Epithelial cell of proximal tubule (primary cell): ENCODE measurements at regions not wholly inside any gene's neighbourhood (a gene's known extent, or its start where the extent isn't known, plus 50 kb on each side); places are given as distances from the start of the nearest gene placed in this dataset.
"Not testable (repeated sequence)": the region's sequence is repeated elsewhere in the genome, so short reads cannot be mapped to it uniquely, and the experiment has no call there.

Source experiments
- DNase-seq: peaks from one replicate; pipeline ENCODE4 v3.0.0-alpha.2; 2011; ENCODE audit warnings: low read depth
- H3K4me3 ChIP-seq: 2 replicates; pipeline ENCODE4 v1.5.1; 2011; ENCODE audit warnings: low read depth, mild to moderate bottlenecking, low read length
- CTCF ChIP-seq: conservative IDR thresholded peaks from 2 replicates; pipeline ENCODE4 v1.5.1; 2012; ENCODE audit warnings: low read depth, mild to moderate bottlenecking, low read length

- no peak for TF ChIP-seq CTCF
- no peak overlapping the region for H3K4me3 ChIP-seq
- DNase-seq: no peak
Observed at GRCh38 chr6:103819509-103819908, 1040.2 kb downstream of the HACE1 start.

- no peak for DNase-seq
- no peak overlapping the region for H3K4me3 ChIP-seq
- no peak for TF ChIP-seq CTCF
Observed at GRCh38 chr6:103812970-103813369, 1046.7 kb downstream of the HACE1 start.

- DNase-seq, H3K4me3 ChIP-seq: not testable (repeated sequence)
Observed at GRCh38 chr6:103801901-103802479, 1057.7 kb downstream of the HACE1 start.

- TF ChIP-seq CTCF: no peak
- DNase-seq: no peak
- H3K4me3 ChIP-seq: no peak overlapping the region
Observed at GRCh38 chr6:103799971-103800670, 1059.6 kb downstream of the HACE1 start.

- H3K4me3 ChIP-seq: no peak overlapping the region
- no peak for DNase-seq
- TF ChIP-seq CTCF: peak; percentile 1
Observed at GRCh38 chr6:103798166-103798565, 1061.6 kb downstream of the HACE1 start.

GRCh38 chr6:103797738-103798137 is 1062.0 kb downstream of the HACE1 start:
- no peak overlapping the region for H3K4me3 ChIP-seq
- TF ChIP-seq CTCF: peak; percentile 33
- no peak for DNase-seq

- DNase-seq: no peak
- no peak overlapping the region for H3K4me3 ChIP-seq
- no peak for TF ChIP-seq CTCF
Observed at GRCh38 chr6:103791458-103791857, 1068.3 kb downstream of the HACE1 start.
